Body of pancreas (tissue), 4 donors: ENCODE measurements at regions not wholly inside any gene's neighbourhood (a gene's known extent, or its start where the extent isn't known, plus 50 kb on each side); places are given as distances from the start of the nearest gene placed in this dataset.

Source experiments
- ATAC-seq: fragments of 150-250 bp; one replicate; pipeline ENCODE4 v1.9.1; 2016
- DNase-seq, 4 donors: peaks; one replicate each; pipeline ENCODE4 v3.0.0-alpha.2; 2019
- H3K27ac ChIP-seq, 4 donors: fragments of 200-600 bp; sonication (generic); 1 replicate in 3 of 4; 2 replicates in 1 of 4; pipeline versions ENCODE4 v1.5.1 to v1.6.1; 2016 to 2019; ENCODE audit warnings: mild to moderate bottlenecking in 1 of 4, mixed read lengths in 1 of 4, moderate library complexity in 1 of 4
- H3K27me3 ChIP-seq, 2 donors: fragments of 200-600 bp; sonication (generic); one replicate each; pipeline ENCODE4 v1.6.0; 2016; ENCODE audit warnings: mild to moderate bottlenecking in 1 of 2
- H3K36me3 ChIP-seq, 2 donors: fragments of 200-600 bp; sonication (generic); replicated peaks in 1 of 2; 2 replicates each; pipeline ENCODE4 v1.5.1; 2016; ENCODE audit warnings: low read depth in 2 of 2; ENCODE audit not compliant: insufficient read depth in 1 of 2
- H3K4me1 ChIP-seq: fragments of 200-600 bp; sonication (generic); one replicate; pipeline ENCODE4 v1.6.0; 2016
- H3K4me3 ChIP-seq, 2 donors: fragments of 200-600 bp; sonication (generic); 1 replicate in 1 of 2; 2 replicates in 1 of 2; pipeline ENCODE4 v1.5.1; 2016 to 2019
- H3K9me3 ChIP-seq, 3 donors: fragments of 200-600 bp; sonication (generic); 1 replicate in 2 of 3; 2 replicates in 1 of 3; pipeline ENCODE4 v1.5.1; 2016
- POLR2A ChIP-seq, 3 donors: fragments of 450-650 bp; IDR thresholded peaks; one replicate each; pipeline ENCODE4 v1.6.1; 2016; ENCODE audit warnings: antibody characterized with exemption in 3 of 3, mild to moderate bottlenecking in 2 of 3
- whole genome bisulfite sequencing, 2 donors: methylation state at CpG; one replicate each; pipeline ENCODE4 v1.1.5; 2017; 5-methylcytosine and 5-hydroxymethylcytosine counted together
- intact Hi-C: fragments of 100-400 bp; cut with DNase I; formaldehyde crosslinking; loops from one replicate; pipeline ENCODE4 v1.15.1; 2023
- TF ChIP-seq, protein P1 (sequence below), 7 experiments: fragments of 450-650 bp in 4 of 7; fragments of 200-600 bp in 3 of 7; sonication (generic) in 3 of 7; IDR thresholded peaks; one replicate each; pipeline ENCODE4 v1.5.1; 2016 to 2019; ENCODE audit warnings: antibody characterized with exemption in 7 of 7

DNA sequence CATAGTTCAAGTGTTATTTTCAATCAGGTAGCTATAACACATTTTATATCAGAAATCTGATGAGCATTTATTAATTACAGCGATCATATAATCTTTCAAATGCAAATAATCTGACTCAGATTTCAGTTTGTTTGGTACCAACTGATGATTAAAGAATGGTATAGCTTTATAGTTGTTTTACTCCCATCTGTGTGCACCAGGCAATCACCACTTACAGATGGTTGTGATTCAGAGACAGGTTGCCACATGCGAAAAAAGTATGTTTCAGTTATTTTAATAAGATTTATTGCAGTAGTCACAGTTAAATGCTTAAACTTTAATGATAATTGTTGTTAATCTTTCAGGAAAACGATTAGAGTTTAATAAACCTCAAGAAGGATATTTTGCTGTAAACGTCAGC is 155.1 kb upstream of the ARRDC3 start:
- no peaks in the 10 kb centered on the region for H3K9me3 ChIP-seq
- 53 to 60% methylated on average over 4 of the region's 4 CpGs for WGBS, 2 donors
- H3K4me3 ChIP-seq: no peak overlapping the region
- intact Hi-C loops: no loop called here
- no peak for ATAC-seq
- no peaks in the 10 kb centered on the region for H3K36me3 ChIP-seq
- H3K27ac ChIP-seq: no peak overlapping the region
- H3K27me3 ChIP-seq: no peaks in the 10 kb centered on the region
- TF ChIP-seq POLR2A (IDR thresholded peaks at IDR 0.05): no peak
- TF ChIP-seq, protein P1, sequence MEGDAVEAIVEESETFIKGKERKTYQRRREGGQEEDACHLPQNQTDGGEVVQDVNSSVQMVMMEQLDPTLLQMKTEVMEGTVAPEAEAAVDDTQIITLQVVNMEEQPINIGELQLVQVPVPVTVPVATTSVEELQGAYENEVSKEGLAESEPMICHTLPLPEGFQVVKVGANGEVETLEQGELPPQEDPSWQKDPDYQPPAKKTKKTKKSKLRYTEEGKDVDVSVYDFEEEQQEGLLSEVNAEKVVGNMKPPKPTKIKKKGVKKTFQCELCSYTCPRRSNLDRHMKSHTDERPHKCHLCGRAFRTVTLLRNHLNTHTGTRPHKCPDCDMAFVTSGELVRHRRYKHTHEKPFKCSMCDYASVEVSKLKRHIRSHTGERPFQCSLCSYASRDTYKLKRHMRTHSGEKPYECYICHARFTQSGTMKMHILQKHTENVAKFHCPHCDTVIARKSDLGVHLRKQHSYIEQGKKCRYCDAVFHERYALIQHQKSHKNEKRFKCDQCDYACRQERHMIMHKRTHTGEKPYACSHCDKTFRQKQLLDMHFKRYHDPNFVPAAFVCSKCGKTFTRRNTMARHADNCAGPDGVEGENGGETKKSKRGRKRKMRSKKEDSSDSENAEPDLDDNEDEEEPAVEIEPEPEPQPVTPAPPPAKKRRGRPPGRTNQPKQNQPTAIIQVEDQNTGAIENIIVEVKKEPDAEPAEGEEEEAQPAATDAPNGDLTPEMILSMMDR (IDR thresholded peaks at IDR 0.05): no peak
- H3K4me1 ChIP-seq: no peaks in the 10 kb centered on the region
- no peak for DNase-seq

DNA sequence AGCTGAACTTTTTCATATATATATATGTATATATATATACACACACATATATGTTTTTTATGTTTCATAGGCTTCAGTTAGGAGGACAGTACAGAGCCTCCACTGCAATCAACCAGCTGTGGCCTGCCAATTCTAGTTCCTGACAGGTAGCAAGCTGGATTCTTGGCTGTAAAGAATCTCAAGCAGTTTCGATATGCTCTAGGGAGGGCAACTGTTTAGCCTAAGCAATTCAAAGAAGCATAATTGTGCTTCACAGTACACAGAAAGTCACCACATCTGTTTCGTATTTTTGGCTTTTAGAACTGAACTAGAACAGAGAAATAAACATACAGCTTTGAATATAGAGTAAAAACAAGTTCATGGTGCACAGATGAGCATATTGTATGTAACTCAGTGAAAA is 152.4 kb upstream of the ARRDC3 start:
- H3K36me3 ChIP-seq: no peaks in the 10 kb centered on the region
- no peaks in the 10 kb centered on the region for H3K9me3 ChIP-seq
- TF ChIP-seq POLR2A (IDR thresholded peaks at IDR 0.05): no peak
- TF ChIP-seq, protein P1 (IDR thresholded peaks at IDR 0.05): no peak
- ATAC-seq (no peak), DNase-seq (no peak)
- WGBS, 2 donors: 49 to 59% methylated on average over 2 of the region's 2 CpGs
- no peak overlapping the region for H3K27ac ChIP-seq
- intact Hi-C loops: no loop called here
- no peaks in the 10 kb centered on the region for H3K27me3 ChIP-seq
- H3K4me1 ChIP-seq: no peaks in the 10 kb centered on the region
- H3K4me3 ChIP-seq: no peak overlapping the region

DNA sequence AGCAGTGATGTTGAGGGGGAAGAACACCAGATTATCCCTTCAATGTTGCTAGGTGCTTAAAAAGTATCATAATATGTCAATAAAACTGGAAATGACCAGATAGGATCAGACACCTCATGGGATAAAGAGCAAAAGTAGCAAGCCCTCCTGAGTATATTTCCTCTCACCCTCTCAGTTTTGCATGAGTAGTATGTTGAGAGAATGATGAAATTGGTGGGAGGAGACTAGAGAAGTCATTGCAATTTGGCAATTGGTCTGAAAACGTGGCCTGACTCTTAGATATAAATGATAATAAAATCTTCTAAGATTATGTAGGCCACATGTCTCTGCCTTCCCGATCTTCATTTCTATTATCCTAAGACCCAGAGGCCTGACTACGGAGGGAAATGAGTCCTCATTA is 151.2 kb upstream of the ARRDC3 start:
- Histone ChIP-seq H3K27me3 (no peaks in the 10 kb centered on the region), H3K27ac (no peak overlapping the region), H3K9me3 (no peaks in the 10 kb centered on the region), H3K36me3 (no peaks in the 10 kb centered on the region), H3K4me3 (no peak overlapping the region), H3K4me1 (no peaks in the 10 kb centered on the region)
- DNase-seq: no peak
- 63 to 64% methylated on average over 3 of the region's 3 CpGs for WGBS, 2 donors
- ATAC-seq: no peak
- no peak for TF ChIP-seq POLR2A (IDR thresholded peaks at IDR 0.05)
- TF ChIP-seq, protein P1 (IDR thresholded peaks at IDR 0.05): no peak
- intact Hi-C loops: no loop called here

DNA sequence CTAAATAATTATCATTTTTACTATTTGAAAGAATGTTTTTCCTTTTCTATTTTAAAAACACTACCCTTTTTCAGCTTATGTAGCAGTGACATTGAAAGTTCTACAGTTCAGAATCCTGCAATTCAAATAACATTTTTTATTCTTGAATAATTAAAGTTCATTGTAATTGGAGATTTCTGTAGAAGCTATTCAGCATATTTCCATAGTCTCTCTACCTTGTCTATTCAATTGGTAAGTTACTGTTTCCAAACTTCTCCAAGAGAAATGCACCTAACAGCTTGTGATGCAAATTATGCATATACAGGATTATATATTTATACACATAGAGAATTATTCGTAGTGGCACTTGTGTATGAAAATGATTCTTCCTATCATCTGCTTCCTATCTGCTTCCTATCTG is 149.7 kb upstream of the ARRDC3 start:
- ATAC-seq: no peak
- Histone ChIP-seq H3K36me3 (no peaks in the 10 kb centered on the region), H3K27ac (no peak overlapping the region), H3K4me3 (no peak overlapping the region), H3K9me3 (no peaks in the 10 kb centered on the region), H3K4me1 (no peaks in the 10 kb centered on the region), H3K27me3 (no peaks in the 10 kb centered on the region)
- DNase-seq: no peak
- intact Hi-C loops: no loop called here
- TF ChIP-seq, protein P1 (IDR thresholded peaks at IDR 0.05): no peak
- TF ChIP-seq POLR2A (IDR thresholded peaks at IDR 0.05): no peak
- WGBS, 2 donors: 54 to 60% methylated on average over 1 of the region's 1 CpG

DNA sequence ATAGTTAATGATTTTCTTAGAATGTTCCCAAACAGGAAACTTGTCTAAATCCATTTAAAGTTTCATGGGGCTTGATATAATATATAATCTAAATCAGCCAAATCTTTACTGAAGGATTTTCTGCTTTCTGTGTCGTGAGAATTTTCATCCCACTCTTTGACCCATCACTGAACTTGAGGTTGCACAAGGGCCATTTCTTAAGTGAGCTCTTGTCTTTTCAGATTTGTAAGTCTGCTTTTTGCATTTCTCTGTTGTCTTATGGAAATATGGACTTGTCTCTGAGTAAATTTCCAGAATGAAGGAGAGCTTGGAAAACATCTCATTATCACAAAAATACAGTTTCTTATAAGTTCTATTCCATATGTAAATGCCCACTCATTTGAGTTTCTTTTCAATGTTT is 149.2 kb upstream of the ARRDC3 start:
- ATAC-seq (no peak), DNase-seq (no peak)
- H3K4me3 ChIP-seq: no peak overlapping the region
- no peaks in the 10 kb centered on the region for H3K36me3 ChIP-seq
- no peaks in the 10 kb centered on the region for H3K27me3 ChIP-seq
- no peak overlapping the region for H3K27ac ChIP-seq
- intact Hi-C loops: no loop called here
- TF ChIP-seq, protein P1 (IDR thresholded peaks at IDR 0.05): no peak
- no peak for TF ChIP-seq POLR2A (IDR thresholded peaks at IDR 0.05)
- WGBS, 2 donors: 38 to 56% methylated on average over 1 of the region's 1 CpG
- H3K9me3 ChIP-seq: no peaks in the 10 kb centered on the region
- H3K4me1 ChIP-seq: no peaks in the 10 kb centered on the region
